HG02610 (cell line): ENCODE measurements at regions not wholly inside any gene's neighbourhood (a gene's known extent, or its start where the extent isn't known, plus 50 kb on each side); places are given as distances from the start of the nearest gene placed in this dataset.

Experiments used
- ATAC-seq: cut with Tn5 transposase; IDR thresholded peaks from one replicate; pipeline ENCODE4 v1.9.1; 2021; ENCODE audit warnings: mild to moderate bottlenecking, moderate library complexity; ENCODE audit not compliant: unreplicated experiment

DNA sequence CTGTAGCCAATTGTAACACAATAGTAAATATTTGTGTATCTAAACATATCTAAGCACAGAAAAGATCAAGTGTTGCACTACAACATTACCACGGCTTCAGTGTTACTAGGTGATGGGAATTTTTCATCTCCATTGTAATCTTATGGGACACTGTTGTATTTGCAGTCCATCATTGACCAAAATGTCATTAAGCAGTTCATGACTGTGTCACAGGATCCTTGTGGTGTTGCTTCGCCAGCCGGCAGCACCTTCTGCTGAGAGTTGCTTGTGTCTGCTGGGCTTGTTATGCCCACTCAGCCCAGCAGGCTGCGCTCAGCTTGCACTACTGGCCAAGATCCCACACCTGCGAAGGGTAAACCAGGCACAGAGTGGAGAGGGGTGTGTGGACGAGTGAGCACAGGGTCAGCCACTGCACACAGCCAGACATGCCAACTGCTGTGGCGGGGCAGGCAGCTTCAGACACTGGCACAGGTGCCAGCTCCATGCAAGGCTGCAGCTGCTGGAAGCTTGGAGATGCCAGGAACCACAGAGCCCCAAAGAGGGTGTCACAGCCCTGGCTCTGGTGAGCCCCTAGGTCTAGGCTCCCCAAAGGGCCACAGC is 273.7 kb downstream of the CETN3 start:
- no peak for ATAC-seq

DNA sequence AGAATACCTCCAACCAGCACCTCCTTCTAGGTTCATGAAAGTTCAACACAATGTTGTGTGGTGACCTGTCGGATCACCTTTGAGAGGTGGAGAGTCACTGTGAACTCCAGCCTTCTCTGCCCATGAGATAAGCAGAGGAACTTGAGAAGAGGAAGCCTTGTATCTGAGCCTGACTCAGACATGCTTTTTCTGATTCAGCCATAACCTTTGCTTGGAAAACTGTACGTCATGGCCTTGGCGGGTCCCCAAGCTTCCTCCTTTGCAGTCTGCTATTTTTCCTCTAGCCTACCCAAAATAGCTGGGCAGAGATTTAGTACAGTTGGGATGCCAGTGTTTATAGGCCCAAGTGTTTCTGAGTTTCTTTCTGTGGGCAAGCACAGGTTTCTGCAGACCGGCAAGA is 274.7 kb downstream of the CETN3 start:
- ATAC-seq, result no peak

- no peak for ATAC-seq
Observed at GRCh38 chr5:90134381-90134780, 275.2 kb downstream of the CETN3 start.

DNA sequence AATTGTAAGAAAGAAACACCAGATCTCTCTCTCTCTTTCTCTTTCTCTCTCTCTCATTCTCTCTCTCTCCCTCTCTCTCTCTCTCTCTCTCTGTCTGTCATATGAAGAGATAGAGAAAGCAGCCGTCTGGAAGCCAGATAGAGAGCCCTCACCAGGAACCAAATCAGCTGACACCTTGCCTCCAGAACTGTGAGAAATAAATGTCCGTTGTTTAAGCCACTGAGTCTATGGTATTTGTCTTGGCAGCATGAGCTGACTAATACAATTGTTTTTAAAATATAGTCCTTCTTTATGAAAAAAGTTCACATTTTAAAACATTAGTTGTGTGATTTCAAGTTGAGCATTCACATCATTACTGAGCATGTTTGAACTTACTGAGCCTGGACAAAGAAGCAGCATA is 275.6 kb downstream of the CETN3 start:
- ATAC-seq, result no peak

DNA sequence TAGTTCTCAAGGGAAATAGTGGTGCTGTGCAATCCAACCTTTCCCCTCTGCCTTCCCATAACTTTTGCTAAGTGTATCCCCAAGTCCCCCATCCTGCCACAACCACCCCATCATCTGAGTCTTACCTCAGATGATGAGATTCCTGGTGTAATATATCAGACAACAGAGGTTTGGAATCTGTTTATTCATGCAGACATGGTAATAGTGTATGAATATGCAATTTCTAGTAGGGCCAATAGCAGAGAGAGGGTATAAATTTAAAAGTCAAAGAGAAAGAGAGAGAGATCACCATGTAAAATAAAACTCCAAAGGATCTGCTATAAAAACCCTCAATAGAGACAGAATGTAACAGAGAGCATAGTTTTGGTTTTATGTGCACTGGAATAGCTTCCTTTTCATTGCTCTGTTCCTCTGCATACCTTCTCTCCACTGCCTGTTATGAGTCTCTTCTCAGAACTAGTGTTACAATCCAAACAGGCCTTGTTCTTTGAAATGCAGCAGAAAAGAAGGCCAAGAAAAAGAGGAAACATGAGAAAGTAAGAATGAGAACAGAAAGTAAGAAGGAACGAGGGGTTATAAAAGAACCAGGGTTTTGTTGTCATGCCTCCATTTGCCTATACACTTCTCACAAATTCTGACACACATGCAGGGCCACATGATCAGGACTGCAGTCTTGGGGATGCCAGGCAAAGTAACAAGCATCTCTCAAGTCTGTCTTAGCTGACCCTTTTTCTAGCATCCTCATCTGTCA is 278.0 kb downstream of the CETN3 start:
- ATAC-seq, result peak; percentile 79

GRCh38 chr5:90128551-90128950 is 281.0 kb downstream of the CETN3 start:
- no peak for ATAC-seq

- ATAC-seq, result no peak
Observed at GRCh38 chr5:90119531-90119971, 290.0 kb downstream of the CETN3 start.

GRCh38 chr5:90117005-90117404 is 292.6 kb downstream of the CETN3 start:
- ATAC-seq, result no peak

DNA sequence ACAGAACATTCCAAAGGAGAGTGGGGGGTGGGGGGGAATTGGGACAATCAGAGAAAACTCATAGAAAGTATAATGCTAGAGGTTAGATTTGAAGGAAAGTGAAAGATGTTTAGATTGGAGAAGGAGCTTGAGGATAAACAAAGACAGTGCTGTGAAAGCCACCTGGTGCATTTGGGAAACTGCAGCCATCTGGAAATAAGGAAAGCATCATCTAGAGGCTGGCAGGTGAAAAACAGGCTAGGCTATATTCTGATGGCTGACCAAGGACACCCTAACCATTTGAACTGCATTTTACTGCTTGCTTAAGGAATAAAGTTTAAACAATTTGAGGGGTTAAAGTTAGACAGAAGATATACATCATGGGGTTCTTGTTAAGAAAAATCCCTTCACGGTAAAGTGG is 296.4 kb downstream of the CETN3 start:
- no peak for ATAC-seq

GRCh38 chr5:90112033-90112692 is 297.4 kb downstream of the CETN3 start:
- ATAC-seq, result no peak

- no peak for ATAC-seq
Observed at GRCh38 chr5:90111364-90112032, 298.1 kb downstream of the CETN3 start.

DNA sequence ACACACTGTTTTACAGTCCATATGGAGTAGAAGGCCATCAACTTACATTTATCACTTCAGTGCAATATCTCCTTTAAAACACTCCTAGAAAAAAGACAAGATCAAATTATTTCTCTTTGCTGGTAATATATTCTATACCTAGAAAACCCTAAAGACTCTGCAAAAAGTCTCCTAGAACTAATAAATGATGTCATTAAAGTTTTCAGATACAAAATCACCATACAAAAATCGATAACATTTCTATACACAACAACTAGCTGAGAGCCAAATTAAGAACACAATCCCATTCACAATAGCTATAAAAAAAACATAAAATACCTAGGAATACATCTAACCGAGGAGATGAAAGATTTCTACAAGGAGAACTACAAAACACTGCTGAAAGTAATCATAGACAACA is 300.3 kb downstream of the CETN3 start:
- no peak for ATAC-seq

DNA sequence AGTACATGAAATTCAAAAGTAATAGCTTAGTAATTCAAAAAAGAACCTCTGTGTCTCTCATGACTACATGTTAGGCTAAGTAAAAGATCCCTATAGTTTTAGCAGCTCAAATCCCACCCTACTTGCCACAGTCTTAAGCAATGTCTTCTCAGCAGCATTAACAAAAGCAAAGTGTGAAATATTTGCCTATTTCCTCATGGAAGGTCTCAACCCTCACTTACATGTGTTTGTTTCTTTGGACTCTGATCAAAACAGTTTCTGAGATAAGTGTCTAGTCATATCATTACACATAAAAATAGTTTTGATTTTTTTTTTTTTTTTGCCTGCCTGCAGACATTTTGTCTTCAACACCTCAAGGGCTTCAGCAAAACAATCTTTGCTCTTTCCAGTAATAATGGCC is 310.5 kb downstream of the CETN3 start:
- ATAC-seq, result no peak

DNA sequence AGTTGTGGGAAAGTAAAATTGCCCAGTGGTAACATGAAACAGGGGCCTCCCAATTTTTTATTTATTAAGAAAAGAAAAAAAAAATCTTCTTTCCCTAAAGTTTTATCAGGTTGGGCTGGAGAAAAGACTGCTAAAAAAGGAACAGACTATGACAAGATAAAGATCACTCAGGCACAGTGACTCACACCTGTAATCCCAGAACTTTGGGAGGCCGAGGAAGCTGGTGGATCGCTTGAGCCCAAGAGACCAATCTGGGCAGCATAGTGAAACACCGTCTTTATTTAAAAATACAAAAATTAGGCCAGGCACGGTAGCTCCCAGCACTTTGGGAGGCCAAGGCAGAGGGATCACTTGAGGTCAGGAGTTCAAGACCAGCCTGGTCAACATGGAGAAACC is 312.5 kb downstream of the CETN3 start:
- no peak for ATAC-seq

DNA sequence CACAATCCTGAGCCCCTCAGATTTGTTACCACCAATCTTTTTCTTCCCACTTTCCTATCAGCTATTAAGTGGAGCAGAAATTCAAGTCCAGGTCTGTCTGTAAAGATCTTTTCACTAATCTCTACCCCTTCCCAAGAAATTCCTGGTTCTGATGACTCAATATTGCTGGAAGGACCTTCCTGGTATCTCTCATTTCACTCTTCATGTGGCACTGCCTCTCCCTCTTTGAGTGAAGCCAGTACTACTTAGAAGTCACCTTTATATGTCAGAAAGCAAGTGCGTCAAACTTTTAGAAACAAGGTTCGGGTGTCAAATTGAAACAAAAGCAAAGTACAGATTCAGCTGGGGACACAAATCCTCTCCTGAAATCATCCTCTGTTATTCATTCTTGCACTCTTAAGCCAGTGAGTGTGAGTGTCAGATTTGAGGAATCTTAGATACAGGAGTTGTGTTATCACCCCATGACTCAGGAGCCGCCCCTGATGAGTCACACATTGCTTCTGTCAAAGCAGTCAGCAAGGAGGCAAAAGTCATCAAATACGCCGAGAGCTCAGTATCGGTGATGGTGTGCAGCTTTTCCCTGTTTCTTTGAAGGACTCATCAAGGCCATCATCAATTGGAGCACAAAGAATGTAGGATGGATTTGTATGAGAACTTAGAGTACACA is 313.0 kb downstream of the CETN3 start:
- no peak for ATAC-seq

DNA sequence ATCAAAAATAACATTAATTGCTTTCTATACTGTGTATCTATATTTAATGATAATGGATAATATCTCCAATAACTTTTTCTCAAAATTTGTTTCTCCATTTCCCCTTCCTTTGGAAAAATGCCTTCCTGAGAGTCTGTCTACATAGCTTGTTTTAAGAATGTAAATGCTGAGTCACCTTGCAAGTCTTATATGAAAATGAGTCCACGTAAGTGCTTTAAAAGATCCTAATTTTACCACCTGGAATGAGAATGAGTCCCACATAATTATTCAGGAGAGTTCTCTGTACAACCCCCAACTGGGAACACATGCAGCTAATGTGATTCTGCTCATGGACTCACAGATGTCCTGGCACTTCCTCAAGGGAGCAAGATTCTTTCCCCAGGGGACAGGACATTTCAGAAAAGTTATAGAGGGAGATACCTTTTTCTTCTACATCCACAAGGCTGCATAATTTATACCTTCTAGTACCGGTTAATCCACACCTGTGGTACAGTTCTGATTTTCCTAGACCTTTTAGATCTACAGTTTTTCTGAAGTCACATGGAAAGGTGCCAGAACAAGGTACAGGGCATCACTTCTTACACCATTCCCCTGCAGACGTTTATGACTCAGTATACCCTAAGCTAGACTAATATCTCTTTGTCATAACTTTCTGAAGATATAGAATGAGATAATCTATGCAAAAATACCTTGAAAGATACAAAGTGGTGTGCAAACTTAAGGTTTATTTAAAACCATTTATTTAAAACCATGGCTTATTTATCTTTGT is 314.1 kb downstream of the CETN3 start:
- ATAC-seq, result no peak

- no peak for ATAC-seq
Observed at GRCh38 chr5:90093751-90094485, 315.6 kb downstream of the CETN3 start.

GRCh38 chr5:90092734-90093133 is 316.8 kb downstream of the CETN3 start:
- no peak for ATAC-seq

DNA sequence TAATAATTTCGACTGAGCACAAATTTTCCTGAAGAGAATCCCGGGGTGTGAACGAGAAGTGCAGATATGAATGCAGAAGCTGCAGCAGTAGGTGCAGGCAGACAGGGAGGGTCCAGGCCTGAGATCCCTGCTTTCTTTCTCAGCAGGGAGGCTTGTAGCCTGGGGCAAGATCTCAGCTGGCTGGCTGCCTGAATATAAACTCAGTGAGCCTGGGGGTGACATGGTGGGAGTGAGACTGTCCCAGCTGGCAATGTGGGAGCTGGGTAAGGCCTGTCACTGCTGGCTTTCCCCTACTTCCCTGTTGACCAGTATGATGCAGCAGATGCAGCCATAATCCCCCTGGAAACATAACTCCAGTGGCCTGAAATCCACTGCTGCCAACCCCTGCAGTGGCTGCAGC is 325.2 kb downstream of the CETN3 start:
- no peak for ATAC-seq
